HepG2 (cell line): ENCODE measurements at regions not wholly inside any gene's neighbourhood (a gene's known extent, or its start where the extent isn't known, plus 50 kb on each side); places are given as distances from the start of the nearest gene placed in this dataset.

Experiments used
- ARHGAP35 ChIP-seq: sonication (generic); formaldehyde crosslinking; IDR thresholded peaks from 2 replicates; pipeline ENCODE4 v1.9.0; 2022; ENCODE audit warnings: mild to moderate bottlenecking, inconsistent platforms, moderate library complexity, missing genetic modification reagents, borderline replicate concordance
- FIP1L1 ChIP-seq: fragments of 200-400 bp; formaldehyde crosslinking; IDR thresholded peaks from 2 replicates; pipeline ENCODE4 v1.6.1; 2018; ENCODE audit warnings: low read depth, mild to moderate bottlenecking, low read length, moderate library complexity, borderline replicate concordance; ENCODE audit not compliant: insufficient read depth
- GTF3A ChIP-seq: sonication (generic); formaldehyde crosslinking; conservative IDR thresholded peaks from 2 replicates; pipeline ENCODE4 v1.4.0; 2020; ENCODE audit warnings: mild to moderate bottlenecking, missing genetic modification reagents
- HDAC1 ChIP-seq: sonication (generic); formaldehyde crosslinking; IDR thresholded peaks from 2 replicates; pipeline ENCODE4 v1.5.1; 2020; ENCODE audit warnings: mild to moderate bottlenecking, missing genetic modification reagents
- HES4 ChIP-seq: sonication (generic); formaldehyde crosslinking; IDR thresholded peaks from 2 replicates; pipeline ENCODE4 v1.9.0; 2021; ENCODE audit warnings: mild to moderate bottlenecking, missing genetic modification reagents, borderline replicate concordance
- NONO ChIP-seq, 2 experiments: fragments of 450-650 bp in 1 of 2; sonication (generic) in 1 of 2; formaldehyde crosslinking in 1 of 2; IDR thresholded peaks in 1 of 2; conservative IDR thresholded peaks in 1 of 2; 2 replicates each; pipeline versions ENCODE4 v1.6.1 to v1.8.0; 2017 to 2022; ENCODE audit warnings: mild to moderate bottlenecking in 1 of 2, missing genetic modification reagents in 1 of 2, moderate library complexity in 1 of 2
- NR1H2 ChIP-seq: sonication (generic); formaldehyde crosslinking; IDR thresholded peaks from 2 replicates; pipeline ENCODE4 v1.8.1; 2022; ENCODE audit warnings: low read depth, missing genetic modification reagents, borderline replicate concordance
- NR2F1 ChIP-seq, 2 experiments: fragments of 450-650 bp in 1 of 2; formaldehyde crosslinking in 1 of 2; IDR thresholded peaks; 2 replicates each; pipeline versions ENCODE4 v1.5.0 to v1.6.1; 2016 to 2020; ENCODE audit warnings: mild to moderate bottlenecking in 1 of 2, missing compliant biosample characterization in 1 of 2, missing genetic modification reagents in 1 of 2, moderate library complexity in 1 of 2
- PTBP1 ChIP-seq: fragments of 200-400 bp; formaldehyde crosslinking; IDR thresholded peaks from 2 replicates; pipeline ENCODE4 v1.6.1; 2018; ENCODE audit warnings: low read length, low read depth; ENCODE audit not compliant: poor library complexity, severe bottlenecking
- SMAD9 ChIP-seq: sonication (generic); formaldehyde crosslinking; IDR thresholded peaks from 2 replicates; pipeline ENCODE4 v1.5.1; 2020; ENCODE audit warnings: mild to moderate bottlenecking, missing genetic modification reagents
- TGIF2 ChIP-seq: IDR thresholded peaks from 2 replicates; pipeline ENCODE4 v1.6.1; 2016; ENCODE audit warnings: control low read depth, missing compliant biosample characterization
- TMF1 ChIP-seq: sonication (generic); formaldehyde crosslinking; IDR thresholded peaks from 2 replicates; pipeline ENCODE4 v1.8.1; 2022; ENCODE audit warnings: low read depth, missing genetic modification reagents
- TOPORS ChIP-seq: sonication (generic); formaldehyde crosslinking; IDR thresholded peaks from 2 replicates; pipeline ENCODE4 v1.8.0; 2023; ENCODE audit warnings: mild to moderate bottlenecking, missing genetic modification reagents
- YY1 ChIP-seq: IDR thresholded peaks from 2 replicates; pipeline ENCODE4 v1.6.1; 2011; ENCODE audit warnings: low read length, low read depth, moderate library complexity, mild to moderate bottlenecking; ENCODE audit not compliant: insufficient read depth, insufficient replicate concordance
- ZNF282 ChIP-seq: fragments of 450-650 bp; IDR thresholded peaks from 2 replicates; pipeline ENCODE4 v1.6.1; 2018; ENCODE audit not compliant: partially characterized antibody
- ZNF839 ChIP-seq: sonication (generic); formaldehyde crosslinking; IDR thresholded peaks from 2 replicates; pipeline ENCODE4 v1.4.0; 2020; ENCODE audit warnings: missing genetic modification reagents, mild to moderate bottlenecking, borderline replicate concordance
- TF ChIP-seq, protein P1 (sequence below): sonication (generic); formaldehyde crosslinking; IDR thresholded peaks from 2 replicates; pipeline ENCODE4 v1.5.1; 2020; ENCODE audit warnings: missing genetic modification reagents, mild to moderate bottlenecking, borderline replicate concordance

DNA sequence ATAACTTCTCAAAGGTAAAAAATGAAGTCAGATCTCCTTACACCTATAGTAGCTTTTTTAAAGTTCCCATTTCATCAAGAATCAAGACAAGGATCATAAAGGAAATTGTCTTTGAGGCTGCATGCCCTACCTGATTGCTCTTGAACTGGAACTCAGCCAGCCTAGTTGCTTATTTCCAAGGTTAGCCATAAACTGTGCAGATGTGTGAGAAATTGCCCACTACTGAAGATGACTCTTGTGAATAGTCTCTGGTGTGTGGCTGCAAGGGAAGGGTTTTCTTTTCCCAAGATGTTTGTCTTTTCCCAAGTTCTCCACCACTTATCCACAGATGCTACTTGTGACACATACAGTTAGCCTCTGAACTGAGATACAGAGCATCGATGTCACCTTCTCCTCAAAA, 81.7 kb upstream of the DUSP10 start (continued):
- TF ChIP-seq SMAD9 (CRISPR knock-in tag) (no peak), NR1H2 (CRISPR knock-in tag) (no peak), NR2F1 (CRISPR knock-in tag; IDR thresholded peaks at IDR 0.05) (no peak), PTBP1 (no peak), TGIF2 (CRISPR knock-in tag) (no peak), ZNF839 (CRISPR knock-in tag) (no peak), ARHGAP35 (CRISPR knock-in tag) (no peak), TOPORS (CRISPR knock-in tag) (no peak), ZNF282 (no peak), FIP1L1 (no peak), YY1 (no peak), NONO (IDR thresholded peaks at IDR 0.05) (no peak), NONO (CRISPR knock-in tag; conservative IDR thresholded peaks at IDR 0.05) (no peak), HDAC1 (no peak), HES4 (CRISPR knock-in tag) (no peak), GTF3A (CRISPR knock-in tag) (no peak), TMF1 (CRISPR knock-in tag) (no peak)
- TF ChIP-seq, protein P1, sequence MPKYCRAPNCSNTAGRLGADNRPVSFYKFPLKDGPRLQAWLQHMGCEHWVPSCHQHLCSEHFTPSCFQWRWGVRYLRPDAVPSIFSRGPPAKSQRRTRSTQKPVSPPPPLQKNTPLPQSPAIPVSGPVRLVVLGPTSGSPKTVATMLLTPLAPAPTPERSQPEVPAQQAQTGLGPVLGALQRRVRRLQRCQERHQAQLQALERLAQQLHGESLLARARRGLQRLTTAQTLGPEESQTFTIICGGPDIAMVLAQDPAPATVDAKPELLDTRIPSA (CRISPR knock-in tag) = no peak
- TF ChIP-seq, all 625 proteins: peak for 0
